ELF-1 (cell line): ENCODE measurements at regions not wholly inside any gene's neighbourhood (a gene's known extent, or its start where the extent isn't known, plus 50 kb on each side); places are given as distances from the start of the nearest gene placed in this dataset.

Experiments
- DNase-seq: peaks from one replicate; pipeline ENCODE4 v3.0.0-alpha.2; 2016; ENCODE audit warnings: low read depth, low spot score

- DNase-seq, result no peak
Observed at GRCh38 chr22:49624421-49625177, 203.1 kb downstream of the BRD1 start.

- DNase-seq, result no peak
Observed at GRCh38 chr22:49623715-49624114, 204.0 kb downstream of the BRD1 start.

DNA sequence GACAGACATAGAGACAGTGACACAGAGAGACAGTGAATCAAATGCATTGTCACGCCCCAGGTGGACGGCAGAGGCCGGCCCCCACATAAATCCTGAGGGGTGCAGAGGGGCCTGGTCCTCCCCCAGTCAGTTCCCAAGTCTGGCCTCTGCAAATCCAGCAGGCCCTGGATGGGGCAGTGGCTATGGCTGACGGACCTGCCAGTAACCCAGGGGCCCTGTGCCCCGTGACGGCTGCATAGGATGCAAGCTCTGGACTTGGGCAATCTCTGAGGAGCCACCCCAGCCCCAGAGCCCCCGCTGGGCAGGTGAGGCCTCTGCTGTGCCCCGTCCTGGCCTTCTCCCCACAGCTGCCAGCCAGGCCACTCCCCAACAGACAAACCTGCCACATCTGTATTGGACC lies 204.5 kb downstream of the BRD1 start:
- no peak for DNase-seq

DNA sequence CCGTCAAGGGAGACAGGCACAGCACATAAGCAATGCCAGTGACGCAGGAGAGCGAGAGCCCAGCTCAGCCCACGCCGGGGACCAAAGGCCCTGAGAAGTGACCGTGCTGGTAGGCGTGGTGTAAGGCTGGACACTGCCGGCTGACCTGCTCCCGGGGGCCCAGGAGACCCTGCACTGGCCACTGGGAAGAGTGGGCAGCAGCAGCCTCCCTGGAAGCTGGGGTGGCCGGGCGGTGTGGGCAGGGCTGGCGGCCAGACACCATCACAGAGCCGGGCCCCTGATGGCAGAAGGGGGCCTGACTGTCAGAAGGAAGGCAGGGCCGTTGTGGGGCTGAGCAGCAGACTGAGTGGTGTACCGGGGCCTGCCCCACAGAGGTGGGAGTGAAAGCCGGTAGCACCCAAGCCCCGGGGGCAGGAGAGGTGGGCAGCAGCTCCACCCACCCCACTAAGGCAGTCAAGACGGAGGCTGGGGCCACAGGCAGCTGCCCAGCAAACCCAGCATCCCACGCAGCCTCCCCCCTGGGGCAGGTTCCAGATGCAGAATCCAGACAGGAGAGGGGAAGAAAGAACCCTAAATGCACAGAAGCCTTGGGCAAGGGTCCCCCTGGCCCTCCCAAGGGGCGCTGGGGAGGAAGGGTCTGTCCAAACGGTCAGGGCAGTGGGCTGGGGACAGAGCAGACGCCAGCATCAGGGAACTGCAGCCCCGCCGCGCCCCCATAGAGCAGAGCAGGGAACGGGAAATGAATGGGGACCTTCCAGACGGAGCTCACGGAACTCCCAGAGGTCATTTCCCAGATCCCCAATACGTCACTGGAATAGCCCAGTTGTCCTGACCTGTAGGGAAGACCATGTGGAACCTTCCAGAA lies 205.2 kb downstream of the BRD1 start:
- DNase-seq, result no peak

DNA sequence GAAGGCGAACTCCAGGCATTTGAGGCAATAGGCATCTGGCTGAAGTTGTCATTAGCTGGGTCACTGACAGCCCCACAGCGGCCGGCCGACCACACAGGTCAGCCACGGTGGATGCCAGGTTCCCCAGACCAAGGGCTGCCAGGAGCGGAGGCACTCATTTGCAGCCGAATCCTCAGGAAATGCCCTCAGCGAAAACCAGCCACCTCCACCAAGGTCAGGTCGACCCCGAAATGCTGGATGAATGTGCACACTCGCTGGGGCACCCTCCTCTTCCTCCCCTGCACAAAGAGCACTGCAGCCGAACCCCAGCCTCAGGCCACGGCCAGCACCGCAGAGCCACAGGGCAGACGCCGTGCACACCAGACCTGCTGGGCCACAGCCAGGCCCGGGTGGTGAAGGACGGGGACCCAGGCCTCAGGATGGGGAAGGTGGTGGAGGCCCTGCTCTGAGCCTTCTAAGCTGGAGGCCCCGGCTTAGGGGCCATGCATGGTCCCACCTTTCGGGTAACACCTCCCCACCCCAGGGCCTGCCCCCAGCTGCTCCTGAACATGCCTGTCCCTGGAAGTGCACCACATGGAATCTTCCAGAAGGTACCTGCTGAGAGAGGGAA lies 206.0 kb downstream of the BRD1 start:
- DNase-seq, result no peak

DNA sequence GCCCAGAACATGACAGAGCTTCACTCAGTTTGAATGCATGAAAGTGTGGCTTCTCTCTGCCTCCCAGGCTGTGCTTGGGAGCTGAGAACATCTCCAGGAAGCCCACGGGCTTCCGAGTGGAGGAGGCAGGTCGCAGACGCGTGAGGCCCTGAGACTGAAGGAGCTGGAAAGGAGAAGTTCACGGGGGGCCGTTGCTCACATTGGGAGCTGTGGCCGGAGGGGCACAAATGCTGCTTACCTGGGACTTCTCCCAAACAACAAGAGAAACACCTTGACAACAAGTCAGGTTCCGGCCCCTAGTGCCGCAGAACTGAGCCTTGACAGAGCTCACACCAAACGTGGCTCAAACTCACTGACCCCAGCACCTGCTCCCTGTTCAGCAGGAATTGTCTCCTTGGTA lies 207.0 kb downstream of the BRD1 start:
- DNase-seq, result no peak

GRCh38 chr22:49620003-49620556 lies 207.6 kb downstream of the BRD1 start:
- peak; percentile 39 for DNase-seq

DNA sequence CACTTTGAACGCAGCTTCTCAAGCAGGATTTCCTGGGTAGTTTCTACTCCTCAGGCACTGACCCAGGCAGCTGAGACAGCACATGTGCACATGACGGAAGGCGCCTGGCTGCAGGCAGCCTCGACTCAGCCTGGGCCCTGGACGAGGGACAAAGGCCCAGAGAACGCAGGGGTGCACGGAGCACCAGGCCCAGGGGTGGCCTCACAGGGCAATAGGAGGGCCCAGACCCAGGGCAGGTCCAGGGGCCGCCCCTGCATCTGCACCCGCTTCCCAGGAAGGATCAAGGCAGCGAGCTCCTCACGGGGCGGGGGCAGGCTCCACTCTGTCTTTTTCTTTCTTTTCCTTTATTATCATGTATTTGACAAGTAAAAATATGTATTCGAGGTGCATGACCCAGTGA lies 208.4 kb downstream of the BRD1 start:
- no peak for DNase-seq

DNA sequence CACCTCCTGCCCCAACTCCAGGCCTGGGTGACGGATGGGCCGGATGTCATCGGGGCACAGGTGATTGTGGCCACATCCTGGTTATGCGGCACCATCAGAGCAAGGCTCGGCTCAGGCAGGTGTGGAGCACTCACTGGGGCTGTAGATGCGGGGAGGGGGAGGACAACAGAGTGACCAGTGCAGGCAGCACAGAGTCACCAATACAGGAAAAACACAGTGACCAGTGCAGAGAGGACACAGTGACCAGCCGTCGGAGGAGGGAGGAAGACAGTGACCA lies 209.1 kb downstream of the BRD1 start:
- no peak for DNase-seq

GRCh38 chr22:49617866-49618676 lies 209.6 kb downstream of the BRD1 start:
- no peak for DNase-seq

DNA sequence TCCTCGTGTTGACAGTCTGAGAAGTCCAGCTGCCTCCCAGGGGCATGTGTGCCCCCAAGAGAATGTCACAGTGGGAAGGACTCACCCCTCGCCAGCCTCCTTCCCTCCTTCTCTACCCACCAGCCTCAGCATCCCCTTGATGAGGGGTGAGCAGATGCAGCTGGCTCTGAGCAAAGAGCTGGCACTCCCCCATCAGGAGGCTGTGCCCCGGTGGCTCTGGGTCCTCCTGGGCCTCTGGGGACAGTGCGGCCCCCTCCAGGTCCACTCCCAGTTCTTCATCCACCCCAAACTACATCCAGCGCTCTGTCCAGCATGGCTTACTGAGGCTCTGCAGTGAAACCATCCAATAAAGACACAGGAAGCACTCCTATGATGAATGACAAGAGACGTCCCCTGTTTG lies 210.4 kb downstream of the BRD1 start:
- no peak for DNase-seq

- no peak for DNase-seq
Observed at GRCh38 chr22:49616356-49617231, 211.1 kb downstream of the BRD1 start.

- no peak for DNase-seq
Observed at GRCh38 chr22:49614966-49615965, 212.4 kb downstream of the BRD1 start.

- DNase-seq, result no peak
Observed at GRCh38 chr22:49613511-49614270, 214.0 kb downstream of the BRD1 start.

GRCh38 chr22:49613108-49613507 lies 214.6 kb downstream of the BRD1 start:
- no peak for DNase-seq

DNA sequence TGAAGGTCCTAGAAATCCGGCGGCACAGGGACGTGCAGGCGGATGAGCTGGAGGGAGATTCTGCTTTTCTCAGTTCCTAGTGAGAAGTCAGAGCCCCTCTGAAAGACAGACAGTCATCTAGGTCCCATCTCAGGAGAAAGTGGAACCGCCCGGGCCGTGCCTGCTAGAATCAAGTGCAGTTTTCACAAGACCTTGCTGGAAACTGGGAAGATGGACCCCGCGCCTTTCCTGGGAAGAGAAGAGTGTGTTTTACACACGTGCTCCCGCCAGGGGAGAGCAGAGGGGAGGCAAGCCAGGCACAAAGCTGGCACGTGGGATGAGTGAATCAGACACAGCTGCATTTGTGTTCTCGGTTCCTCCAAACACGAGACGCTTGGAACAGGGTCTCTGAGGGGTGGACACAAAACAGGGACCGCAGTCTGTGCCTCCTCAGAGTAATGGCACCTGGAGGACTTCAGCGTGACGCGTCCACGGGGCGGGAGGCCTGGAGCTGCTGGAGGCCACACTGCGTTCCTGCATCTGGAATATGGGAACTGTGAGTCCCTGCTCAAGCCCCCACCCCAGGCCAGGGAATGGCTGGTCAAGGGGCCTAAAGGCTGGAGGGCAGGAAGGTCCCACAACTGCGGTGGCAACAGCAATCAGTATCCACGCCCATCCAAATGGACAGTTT lies 218.3 kb downstream of the BRD1 start:
- DNase-seq, result no peak

DNA sequence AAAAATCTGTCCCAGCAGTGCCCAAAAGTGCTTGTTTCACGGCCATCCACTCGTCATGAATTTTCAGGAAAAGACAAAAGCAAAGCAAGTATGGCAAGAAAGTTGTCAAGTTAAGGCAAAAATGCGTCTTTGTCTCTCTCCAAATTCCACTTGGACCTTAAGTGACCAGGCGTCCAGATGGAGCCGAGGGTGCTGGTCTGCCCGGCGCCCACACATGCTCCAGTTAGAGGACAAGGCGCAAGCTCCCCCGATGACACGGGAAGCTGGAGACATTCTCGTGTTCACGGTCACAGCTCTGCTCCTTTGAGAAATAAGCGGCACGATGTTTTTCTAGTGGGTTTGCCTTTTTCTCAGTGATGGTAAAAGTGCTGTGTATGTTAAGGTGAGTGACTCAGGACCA lies 219.0 kb downstream of the BRD1 start:
- no peak for DNase-seq

DNA sequence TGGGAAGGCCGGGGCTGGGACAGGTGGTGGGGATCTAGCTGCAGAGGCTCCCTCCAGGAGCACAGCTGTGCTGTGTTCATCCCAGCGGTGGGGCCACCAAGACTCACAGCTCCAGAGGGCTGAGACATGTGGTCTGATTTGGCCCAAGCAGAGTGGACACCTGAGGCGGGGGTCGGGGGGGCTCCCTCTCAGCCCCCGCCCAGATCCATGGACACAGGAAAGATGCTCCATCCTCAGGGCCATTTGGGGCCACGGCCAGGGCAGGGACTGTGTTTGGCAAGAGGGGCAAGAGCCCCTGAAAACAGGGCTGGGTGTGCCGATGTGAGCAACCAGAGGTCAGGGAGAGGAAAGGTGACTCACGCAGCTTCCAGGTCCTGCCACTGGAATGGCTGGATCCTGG lies 219.4 kb downstream of the BRD1 start:
- no peak for DNase-seq
